ENCODE measurements at regions not wholly inside any gene's neighbourhood (a gene's known extent, or its start where the extent isn't known, plus 50 kb on each side); places are given as distances from the start of the nearest gene placed in this dataset.

DNA sequence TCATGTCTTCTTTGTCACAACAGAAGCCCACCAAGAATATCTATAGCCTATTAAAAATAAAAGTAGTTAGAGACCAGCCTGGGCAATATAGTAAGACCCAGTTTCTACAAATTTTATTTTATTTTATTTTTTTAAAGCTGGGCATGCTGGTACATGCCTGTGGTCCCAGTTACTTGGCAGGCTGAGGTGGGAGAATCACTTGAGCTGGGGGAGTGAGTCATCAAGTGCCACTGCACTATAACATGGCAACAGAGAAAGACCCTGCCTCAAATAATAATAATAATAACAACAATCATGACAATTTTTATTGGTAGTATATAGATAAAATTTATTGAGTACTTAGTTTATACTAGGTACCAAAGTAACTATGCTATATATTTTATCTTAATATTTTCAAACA, 93.0 kb upstream of the NPFFR2 start:
- no peak for DNase-seq (ENCODE audit: low spot score)
- H3K9me2 ChIP-seq (ENCODE audit: insufficient read depth), result no peaks in the 10 kb centered on the region
- H3K36me3 ChIP-seq (ENCODE audit: insufficient read depth), result no peaks in the 10 kb centered on the region; the same call in 1 of the 2 replicates
- peaks cover 2% of the 10 kb centered on the region for H3K27me3 Mint-ChIP-seq (ENCODE audit: insufficient read depth, low read depth, poor library complexity)
- no peak for ATAC-seq
- H2AFZ ChIP-seq, result no peak overlapping the region
- H3F3A ChIP-seq (replicated peaks; ENCODE audit: low read depth), result no peaks in the 10 kb centered on the region
- no peak overlapping the region for H3K4me3 Mint-ChIP-seq
- no peak overlapping the region for H3K4me2 ChIP-seq
- no peak overlapping the region for H3K27ac Mint-ChIP-seq
- H3K27me3 ChIP-seq (ENCODE audit: insufficient read depth), result no peaks in the 10 kb centered on the region
- H3K79me2 ChIP-seq (replicated peaks; ENCODE audit: insufficient read depth), result no peaks in the 10 kb centered on the region
- peaks cover 15% of the 10 kb centered on the region for H3K9me3 Mint-ChIP-seq
- H3K4me3 ChIP-seq, result no peak overlapping the region
- peaks cover 29% of the 10 kb centered on the region for H3K36me3 Mint-ChIP-seq (ENCODE audit: low read depth)
- peaks cover 6% of the 10 kb centered on the region for H3K4me1 Mint-ChIP-seq
- TF ChIP-seq EZH2phosphoT487 (IDR thresholded peaks at IDR 0.05; ENCODE audit: unreplicated experiment) (no peak), POLR2AphosphoS5 (IDR thresholded peaks at IDR 0.05; ENCODE audit: low read depth) (no peak), STAT1 (IDR thresholded peaks at IDR 0.05; ENCODE audit: unreplicated experiment) (no peak), ZNF331 (CRISPR knock-in tag; IDR thresholded peaks at IDR 0.05; ENCODE audit: low read depth) (no peak), JUNB (IDR thresholded peaks at IDR 0.05; ENCODE audit: unreplicated experiment) (no peak), ETS1 (IDR thresholded peaks at IDR 0.05) (no peak), ZNF114 (CRISPR knock-in tag; IDR thresholded peaks at IDR 0.05) (no peak), ZNF462 (CRISPR knock-in tag; IDR thresholded peaks at IDR 0.05) (no peak), CREB1 (CRISPR knock-in tag; IDR thresholded peaks at IDR 0.05; ENCODE audit: low read depth) (no peak), NANOG (IDR thresholded peaks at IDR 0.05; ENCODE audit: borderline replicate concordance) (no peak), REST (IDR thresholded peaks at IDR 0.05; ENCODE audit: unreplicated experiment) (no peak), EZH2 (IDR thresholded peaks at IDR 0.05; ENCODE audit: low read depth, unreplicated experiment) (no peak)
- TF ChIP-seq, protein P1, sequence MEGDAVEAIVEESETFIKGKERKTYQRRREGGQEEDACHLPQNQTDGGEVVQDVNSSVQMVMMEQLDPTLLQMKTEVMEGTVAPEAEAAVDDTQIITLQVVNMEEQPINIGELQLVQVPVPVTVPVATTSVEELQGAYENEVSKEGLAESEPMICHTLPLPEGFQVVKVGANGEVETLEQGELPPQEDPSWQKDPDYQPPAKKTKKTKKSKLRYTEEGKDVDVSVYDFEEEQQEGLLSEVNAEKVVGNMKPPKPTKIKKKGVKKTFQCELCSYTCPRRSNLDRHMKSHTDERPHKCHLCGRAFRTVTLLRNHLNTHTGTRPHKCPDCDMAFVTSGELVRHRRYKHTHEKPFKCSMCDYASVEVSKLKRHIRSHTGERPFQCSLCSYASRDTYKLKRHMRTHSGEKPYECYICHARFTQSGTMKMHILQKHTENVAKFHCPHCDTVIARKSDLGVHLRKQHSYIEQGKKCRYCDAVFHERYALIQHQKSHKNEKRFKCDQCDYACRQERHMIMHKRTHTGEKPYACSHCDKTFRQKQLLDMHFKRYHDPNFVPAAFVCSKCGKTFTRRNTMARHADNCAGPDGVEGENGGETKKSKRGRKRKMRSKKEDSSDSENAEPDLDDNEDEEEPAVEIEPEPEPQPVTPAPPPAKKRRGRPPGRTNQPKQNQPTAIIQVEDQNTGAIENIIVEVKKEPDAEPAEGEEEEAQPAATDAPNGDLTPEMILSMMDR (conservative IDR thresholded peaks at IDR 0.05; ENCODE audit: low read depth in 2 of 2), result no peak
- no peaks in the 10 kb centered on the region for H4K20me1 ChIP-seq (replicated peaks; ENCODE audit: insufficient read depth)
- peaks cover 10% of the 10 kb centered on the region; the same call in 1 of the 2 replicates for H3K4me1 ChIP-seq (ENCODE audit: insufficient read depth)
- H3K27ac ChIP-seq (ENCODE audit: low read depth), result no peak overlapping the region

Data from GM23338 (cell line).